H1 (cell line): ENCODE measurements at regions not wholly inside any gene's neighbourhood (a gene's known extent, or its start where the extent isn't known, plus 50 kb on each side); places are given as distances from the start of the nearest gene placed in this dataset.

ENCODE experiments used
- EP300 ChIP-seq, 2 experiments: IDR thresholded peaks; 1 replicate in 1 of 2; 2 replicates in 1 of 2; pipeline ENCODE4 v1.6.1; 2011 to 2012; ENCODE audit warnings: low read depth in 2 of 2, low read length in 2 of 2, mild to moderate bottlenecking in 2 of 2, borderline replicate concordance in 1 of 2, inconsistent platforms in 1 of 2, moderate library complexity in 1 of 2
- FOSL1 ChIP-seq: IDR thresholded peaks from 2 replicates; pipeline ENCODE4 v1.6.1; 2011; ENCODE audit warnings: mild to moderate bottlenecking, low read depth, low read length, moderate library complexity; ENCODE audit not compliant: insufficient read depth
- GABPA ChIP-seq: IDR thresholded peaks from 2 replicates; pipeline ENCODE4 v1.6.1; 2011; ENCODE audit warnings: mild to moderate bottlenecking, low read length, moderate library complexity, borderline replicate concordance; ENCODE audit not compliant: insufficient read depth
- TF ChIP-seq, protein P1 (sequence below), 3 experiments: IDR thresholded peaks; 1 replicate in 2 of 3; 2 replicates in 1 of 3; pipeline versions ENCODE4 v1.5.1 to v1.6.1; 2011; ENCODE audit warnings: low read length in 3 of 3, mild to moderate bottlenecking in 3 of 3, inconsistent platforms in 2 of 3, low read depth in 1 of 3, moderate library complexity in 1 of 3; ENCODE audit not compliant: insufficient read depth in 1 of 3; ENCODE audit errors: control extremely low read depth in 1 of 3

- TF ChIP-seq, protein P1, sequence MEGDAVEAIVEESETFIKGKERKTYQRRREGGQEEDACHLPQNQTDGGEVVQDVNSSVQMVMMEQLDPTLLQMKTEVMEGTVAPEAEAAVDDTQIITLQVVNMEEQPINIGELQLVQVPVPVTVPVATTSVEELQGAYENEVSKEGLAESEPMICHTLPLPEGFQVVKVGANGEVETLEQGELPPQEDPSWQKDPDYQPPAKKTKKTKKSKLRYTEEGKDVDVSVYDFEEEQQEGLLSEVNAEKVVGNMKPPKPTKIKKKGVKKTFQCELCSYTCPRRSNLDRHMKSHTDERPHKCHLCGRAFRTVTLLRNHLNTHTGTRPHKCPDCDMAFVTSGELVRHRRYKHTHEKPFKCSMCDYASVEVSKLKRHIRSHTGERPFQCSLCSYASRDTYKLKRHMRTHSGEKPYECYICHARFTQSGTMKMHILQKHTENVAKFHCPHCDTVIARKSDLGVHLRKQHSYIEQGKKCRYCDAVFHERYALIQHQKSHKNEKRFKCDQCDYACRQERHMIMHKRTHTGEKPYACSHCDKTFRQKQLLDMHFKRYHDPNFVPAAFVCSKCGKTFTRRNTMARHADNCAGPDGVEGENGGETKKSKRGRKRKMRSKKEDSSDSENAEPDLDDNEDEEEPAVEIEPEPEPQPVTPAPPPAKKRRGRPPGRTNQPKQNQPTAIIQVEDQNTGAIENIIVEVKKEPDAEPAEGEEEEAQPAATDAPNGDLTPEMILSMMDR (IDR thresholded peaks at IDR 0.05; ENCODE audit: control extremely low read depth in 1 of 3, insufficient read depth in 1 of 3, low read depth in 1 of 3, low read length in 3 of 3), result no peak
- TF ChIP-seq EP300 (IDR thresholded peaks at IDR 0.05; ENCODE audit: borderline replicate concordance in 1 of 2, low read depth in 2 of 2, low read length in 2 of 2) (no peak), GABPA (no peak), FOSL1 (no peak)
Measured at GRCh38 chr11:98710986-98711385, 309.8 kb upstream of the CNTN5 start.
